ENCODE measurements at regions not wholly inside any gene's neighbourhood (a gene's known extent, or its start where the extent isn't known, plus 50 kb on each side); places are given as distances from the start of the nearest gene placed in this dataset.

DNA sequence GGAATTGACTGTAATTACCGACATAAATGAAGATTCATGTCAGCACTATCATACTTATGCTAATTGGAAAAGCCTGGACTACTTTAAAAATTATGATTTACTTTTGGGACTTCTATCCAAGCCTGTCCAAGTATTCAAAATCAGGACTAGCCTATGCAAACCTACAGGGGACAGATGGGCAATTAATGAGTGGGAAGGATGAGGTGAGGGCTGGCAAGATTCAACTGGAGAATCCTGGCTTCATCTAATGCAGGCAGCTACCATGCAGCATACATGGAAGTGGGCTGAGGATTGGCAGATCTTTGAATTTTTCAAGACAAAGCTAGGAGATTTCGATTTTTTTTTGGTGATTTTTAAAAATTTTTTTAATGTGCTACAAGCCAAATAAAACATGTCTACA is 532.6 kb downstream of the CSNK1G3 start:
- H3K4me3 ChIP-seq, result no peak overlapping the region
- H3K4me1 ChIP-seq, result no peaks in the 10 kb centered on the region
- H3K27ac ChIP-seq, result no peak overlapping the region
- no peaks in the 10 kb centered on the region for H3K27me3 ChIP-seq (replicated peaks in 1 of 7)
- DNase-seq, result no peak
- H3K36me3 ChIP-seq, result no peaks in the 10 kb centered on the region
- TF ChIP-seq POLR2AphosphoS5 (IDR thresholded peaks at IDR 0.05) (no peak), POLR2A (IDR thresholded peaks at IDR 0.05) (no peak)
- TF ChIP-seq, protein P1, sequence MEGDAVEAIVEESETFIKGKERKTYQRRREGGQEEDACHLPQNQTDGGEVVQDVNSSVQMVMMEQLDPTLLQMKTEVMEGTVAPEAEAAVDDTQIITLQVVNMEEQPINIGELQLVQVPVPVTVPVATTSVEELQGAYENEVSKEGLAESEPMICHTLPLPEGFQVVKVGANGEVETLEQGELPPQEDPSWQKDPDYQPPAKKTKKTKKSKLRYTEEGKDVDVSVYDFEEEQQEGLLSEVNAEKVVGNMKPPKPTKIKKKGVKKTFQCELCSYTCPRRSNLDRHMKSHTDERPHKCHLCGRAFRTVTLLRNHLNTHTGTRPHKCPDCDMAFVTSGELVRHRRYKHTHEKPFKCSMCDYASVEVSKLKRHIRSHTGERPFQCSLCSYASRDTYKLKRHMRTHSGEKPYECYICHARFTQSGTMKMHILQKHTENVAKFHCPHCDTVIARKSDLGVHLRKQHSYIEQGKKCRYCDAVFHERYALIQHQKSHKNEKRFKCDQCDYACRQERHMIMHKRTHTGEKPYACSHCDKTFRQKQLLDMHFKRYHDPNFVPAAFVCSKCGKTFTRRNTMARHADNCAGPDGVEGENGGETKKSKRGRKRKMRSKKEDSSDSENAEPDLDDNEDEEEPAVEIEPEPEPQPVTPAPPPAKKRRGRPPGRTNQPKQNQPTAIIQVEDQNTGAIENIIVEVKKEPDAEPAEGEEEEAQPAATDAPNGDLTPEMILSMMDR (IDR thresholded peaks at IDR 0.05 in 8 of 11, conservative IDR thresholded peaks at IDR 0.05 in 3 of 11), result no peak
- intact Hi-C loops (cut with DNase I; ENCODE audit: low total_unique reads), result no loop called here
- peaks cover 0 to 27% (median 16%) of the 10 kb centered on the region in 8 donors for H3K9me3 ChIP-seq
- WGBS, 5 donors, result 80 to 92% (median 85%) methylated on average over 2 of the region's 2 CpGs

DNA sequence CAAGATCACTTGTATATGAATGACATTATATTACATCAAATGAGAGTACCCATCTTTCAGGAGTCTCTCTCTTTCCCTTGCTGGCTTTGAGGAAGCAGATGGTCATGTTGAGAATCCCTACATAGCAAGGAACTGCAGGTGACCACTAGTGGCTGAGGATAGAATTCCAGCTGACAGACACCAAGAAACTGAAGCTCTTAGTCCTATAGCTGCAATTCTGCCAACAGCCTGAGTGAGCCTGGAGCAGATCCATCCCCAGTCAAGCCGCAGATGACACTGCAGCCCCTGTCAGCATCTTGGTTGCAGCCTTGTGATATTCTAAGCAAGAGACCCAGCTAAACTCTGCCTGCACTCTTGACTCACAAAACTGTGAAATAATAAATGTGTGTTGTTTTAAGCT is 531.5 kb downstream of the CSNK1G3 start:
- no peak overlapping the region for H3K27ac ChIP-seq
- no peaks in the 10 kb centered on the region for H3K27me3 ChIP-seq (replicated peaks in 1 of 7)
- no peaks in the 10 kb centered on the region for H3K4me1 ChIP-seq
- TF ChIP-seq, protein P1 (IDR thresholded peaks at IDR 0.05 in 8 of 11, conservative IDR thresholded peaks at IDR 0.05 in 3 of 11), result no peak
- no peak for TF ChIP-seq POLR2A (IDR thresholded peaks at IDR 0.05)
- TF ChIP-seq POLR2AphosphoS5 (IDR thresholded peaks at IDR 0.05), result no peak
- no peak overlapping the region for H3K4me3 ChIP-seq
- H3K9me3 ChIP-seq, result peaks cover 0 to 35% (median 18%) of the 10 kb centered on the region in 8 donors
- intact Hi-C loops (cut with DNase I; ENCODE audit: low total_unique reads), result no loop called here
- DNase-seq, result no peak
- H3K36me3 ChIP-seq, result no peaks in the 10 kb centered on the region
- 89 to 97% (median 94%) methylated on average over 1 of the region's 1 CpG for whole genome bisulfite sequencing, 5 donors

DNA sequence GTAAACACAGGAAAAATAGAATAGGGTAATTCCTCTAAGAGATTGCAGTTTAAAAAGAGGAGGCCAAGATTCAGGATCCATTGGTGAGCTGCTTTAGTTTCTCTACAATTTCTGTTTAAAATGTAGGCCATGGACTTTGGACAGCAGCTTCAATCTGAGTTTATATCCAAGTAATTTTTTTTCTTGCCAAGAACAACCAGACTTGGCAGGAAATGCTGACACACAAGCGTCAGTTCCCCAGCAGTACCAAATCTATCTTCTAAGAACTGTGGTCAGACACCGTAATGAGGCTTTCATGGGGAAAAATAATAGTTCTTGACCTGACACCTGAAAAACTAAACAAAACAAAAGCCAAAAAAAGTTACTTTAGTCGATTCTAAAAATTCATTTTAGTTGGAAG is 528.8 kb downstream of the CSNK1G3 start:
- 27 to 47% (median 41%) methylated on average over 3 of the region's 3 CpGs for WGBS, 5 donors
- H3K27ac ChIP-seq, result no peak overlapping the region
- no peaks in the 10 kb centered on the region for H3K36me3 ChIP-seq
- no peak overlapping the region for H3K4me3 ChIP-seq
- DNase-seq, result no peak
- intact Hi-C loops (cut with DNase I; ENCODE audit: low total_unique reads), result no loop called here
- H3K27me3 ChIP-seq (replicated peaks in 1 of 7), result no peaks in the 10 kb centered on the region
- peaks cover 0 to 1% (median 0%) of the 10 kb centered on the region in 6 donors for H3K4me1 ChIP-seq
- TF ChIP-seq POLR2AphosphoS5 (IDR thresholded peaks at IDR 0.05), result no peak
- TF ChIP-seq, protein P1 (IDR thresholded peaks at IDR 0.05 in 8 of 11, conservative IDR thresholded peaks at IDR 0.05 in 3 of 11), result no peak
- TF ChIP-seq POLR2A (IDR thresholded peaks at IDR 0.05), result no peak
- H3K9me3 ChIP-seq, result peaks cover 0 to 35% (median 18%) of the 10 kb centered on the region in 8 donors

DNA sequence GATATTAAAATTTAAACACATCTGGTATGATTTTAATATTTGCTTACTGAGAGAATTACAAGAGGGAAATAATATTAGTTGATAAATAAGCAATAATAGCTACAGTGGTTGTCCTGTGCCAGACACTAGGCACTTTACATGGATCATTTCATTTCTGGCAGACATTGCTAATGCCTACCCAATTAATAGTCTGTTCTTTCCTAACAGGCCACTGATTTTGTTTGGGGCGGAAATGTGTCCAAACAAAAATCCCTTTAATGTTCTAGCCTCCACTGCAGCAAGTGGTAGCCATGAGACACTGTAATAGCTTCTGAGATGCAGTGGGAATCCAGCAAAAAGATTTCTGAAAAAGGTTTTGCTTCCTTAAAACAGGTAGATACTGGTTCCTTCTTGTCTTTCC is 527.4 kb downstream of the CSNK1G3 start:
- Histone ChIP-seq H3K36me3 (no peaks in the 10 kb centered on the region), H3K27me3 (replicated peaks in 1 of 7) (no peaks in the 10 kb centered on the region), H3K4me3 (no peak overlapping the region), H3K27ac (no peak overlapping the region), H3K4me1 (peaks cover 0 to 11% (median 3%) of the 10 kb centered on the region in 6 donors), H3K9me3 (peaks cover 0 to 35% (median 18%) of the 10 kb centered on the region in 8 donors)
- DNase-seq, result no peak
- TF ChIP-seq POLR2AphosphoS5 (IDR thresholded peaks at IDR 0.05), result no peak
- TF ChIP-seq POLR2A (IDR thresholded peaks at IDR 0.05), result no peak
- TF ChIP-seq, protein P1 (IDR thresholded peaks at IDR 0.05 in 8 of 11, conservative IDR thresholded peaks at IDR 0.05 in 3 of 11), result no peak
- intact Hi-C loops (cut with DNase I; ENCODE audit: low total_unique reads), result no loop called here
- 93 to 100% (median 93%) methylated on average over 1 of the region's 1 CpG for WGBS, 5 donors

Data from spleen (tissue), 11 donors.